Astrocyte (in vitro differentiated cells and primary cell): ENCODE measurements at regions not wholly inside any gene's neighbourhood (a gene's known extent, or its start where the extent isn't known, plus 50 kb on each side); places are given as distances from the start of the nearest gene placed in this dataset.

Experiments used
- CTCF ChIP-seq: IDR thresholded peaks from 2 replicates; pipeline ENCODE4 v1.5.1; 2011; ENCODE audit warnings: low read depth, mild to moderate bottlenecking, inconsistent platforms, low read length, moderate library complexity; ENCODE audit not compliant: insufficient read depth
- EZH2 ChIP-seq: IDR thresholded peaks from 2 replicates; pipeline ENCODE4 v1.6.1; 2012; ENCODE audit warnings: mild to moderate bottlenecking, low read length, inconsistent platforms; ENCODE audit not compliant: insufficient read depth

- TF ChIP-seq CTCF (no peak), EZH2 (no peak)
Observed at GRCh38 chr7:112566442-112567324, 85.9 kb downstream of the LSMEM1 start.
